NB4 (cell line): ENCODE measurements at regions not wholly inside any gene's neighbourhood (a gene's known extent, or its start where the extent isn't known, plus 50 kb on each side); places are given as distances from the start of the nearest gene placed in this dataset.

ENCODE experiments used
- DNase-seq: peaks from one replicate; pipeline ENCODE4 v3.0.0; 2010; ENCODE audit warnings: low read depth
- H3K4me3 ChIP-seq: one replicate; pipeline ENCODE4 v1.5.1; 2011; ENCODE audit warnings: mild to moderate bottlenecking, low read depth, low read length, moderate library complexity
- CTCF ChIP-seq: IDR thresholded peaks from one replicate; pipeline ENCODE4 v1.5.1; 2012; ENCODE audit warnings: low read depth, low read length
- MAX ChIP-seq: IDR thresholded peaks from 2 replicates; pipeline ENCODE4 v1.6.1; 2011; ENCODE audit warnings: low read depth, low read length
- MYC ChIP-seq: IDR thresholded peaks from 2 replicates; pipeline ENCODE4 v1.6.1; 2011; ENCODE audit warnings: low read depth, low read length
- POLR2A ChIP-seq: IDR thresholded peaks from 2 replicates; pipeline ENCODE4 v1.6.1; 2011; ENCODE audit warnings: mild to moderate bottlenecking; ENCODE audit not compliant: insufficient read length; ENCODE audit errors: extremely low read depth

GRCh38 chr1:87528754-87529517 lies 200.3 kb downstream of the LMO4 start:
- TF ChIP-seq MYC (no peak), CTCF (no peak), POLR2A (no peak), MAX (no peak)
- H3K4me3 ChIP-seq = no peak overlapping the region
- DNase-seq = no peak

- no peak for DNase-seq
- no peak overlapping the region for H3K4me3 ChIP-seq
- TF ChIP-seq MAX (no peak), MYC (no peak), CTCF (no peak)
Measured at GRCh38 chr1:87530042-87530807, 201.5 kb downstream of the LMO4 start.

GRCh38 chr1:87535551-87535950 lies 206.9 kb downstream of the LMO4 start:
- TF ChIP-seq POLR2A (no peak), MAX (no peak), MYC (no peak), CTCF (no peak)
- no peak overlapping the region for H3K4me3 ChIP-seq
- no peak for DNase-seq

- TF ChIP-seq MAX = no peak
- no peak for TF ChIP-seq MYC
- no peak for TF ChIP-seq POLR2A
- TF ChIP-seq CTCF = no peak
- no peak for DNase-seq
- no peak overlapping the region for H3K4me3 ChIP-seq
Measured at GRCh38 chr1:87539147-87539546, 210.5 kb downstream of the LMO4 start.

GRCh38 chr1:87542697-87543096 lies 214.0 kb downstream of the LMO4 start:
- TF ChIP-seq CTCF (no peak), MYC (no peak)
- no peak overlapping the region for H3K4me3 ChIP-seq
- DNase-seq = no peak
